ENCODE measurements at regions not wholly inside any gene's neighbourhood (a gene's known extent, or its start where the extent isn't known, plus 50 kb on each side); places are given as distances from the start of the nearest gene placed in this dataset.

DNA sequence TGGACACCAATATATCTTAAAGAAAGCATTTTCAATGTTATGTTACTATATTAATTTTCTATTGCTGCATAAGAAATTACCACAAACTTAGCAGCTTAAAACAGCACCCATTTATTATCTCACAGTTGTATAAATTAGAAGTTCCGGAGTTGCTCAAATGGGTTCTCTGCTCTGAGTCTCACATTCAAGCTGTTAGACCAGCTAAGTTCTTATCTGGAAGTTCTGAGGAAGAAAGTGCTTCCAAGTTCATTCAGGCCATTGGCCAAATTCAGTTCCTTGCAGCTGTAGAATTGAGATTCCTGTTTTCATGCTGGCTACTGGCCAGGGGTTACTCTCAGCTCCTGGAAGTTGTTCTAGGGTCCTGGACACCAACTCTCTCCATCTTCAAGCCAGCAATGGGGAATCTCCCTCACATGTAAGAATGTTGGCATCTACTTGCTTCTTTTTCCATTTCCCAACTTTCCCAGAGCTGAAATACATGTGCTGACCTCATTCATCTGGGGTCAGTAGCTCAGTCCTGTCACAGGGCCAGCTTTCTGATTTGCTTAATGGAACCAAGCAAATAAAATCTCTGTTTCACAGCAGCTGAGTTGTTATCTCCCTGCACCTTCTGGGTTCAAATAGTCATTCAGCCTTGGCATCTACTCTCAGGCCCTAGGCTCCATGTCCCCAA is 99.6 kb upstream of the INTU start:
- Histone ChIP-seq H3K4me1 (ENCODE audit: control insufficient read depth, extremely low read depth, insufficient read depth, low read length) (no peaks in the 10 kb centered on the region), H3K36me3 (ENCODE audit: control insufficient read depth, insufficient read depth, low read length) (no peaks in the 10 kb centered on the region), H2AFZ (ENCODE audit: low read length) (no peak overlapping the region), H3K4me3 (replicated peaks in 1 of 4; ENCODE audit: control extremely low read depth in 1 of 4, insufficient read depth in 1 of 4, low read depth in 3 of 4, low read length in 4 of 4) (no peak overlapping the region), H3K79me2 (ENCODE audit: control insufficient read depth, insufficient read depth, low read length) (no peaks in the 10 kb centered on the region), H3K4me2 (ENCODE audit: extremely low read depth, insufficient read depth, low read length) (no peak overlapping the region), H4K20me1 (ENCODE audit: control insufficient read depth, extremely low read depth, insufficient read depth, low read length) (no peaks in the 10 kb centered on the region), H3K27me3 (ENCODE audit: control insufficient read depth, insufficient read depth, low read length) (no peaks in the 10 kb centered on the region), H3K9me3 (ENCODE audit: control insufficient read depth, insufficient read depth, low read depth, low read length) (no peaks in the 10 kb centered on the region), H3K9ac (ENCODE audit: insufficient read depth, low read length) (no peak overlapping the region), H3K27ac (ENCODE audit: insufficient read depth, low read length) (no peak overlapping the region)
- TF ChIP-seq, protein P1, sequence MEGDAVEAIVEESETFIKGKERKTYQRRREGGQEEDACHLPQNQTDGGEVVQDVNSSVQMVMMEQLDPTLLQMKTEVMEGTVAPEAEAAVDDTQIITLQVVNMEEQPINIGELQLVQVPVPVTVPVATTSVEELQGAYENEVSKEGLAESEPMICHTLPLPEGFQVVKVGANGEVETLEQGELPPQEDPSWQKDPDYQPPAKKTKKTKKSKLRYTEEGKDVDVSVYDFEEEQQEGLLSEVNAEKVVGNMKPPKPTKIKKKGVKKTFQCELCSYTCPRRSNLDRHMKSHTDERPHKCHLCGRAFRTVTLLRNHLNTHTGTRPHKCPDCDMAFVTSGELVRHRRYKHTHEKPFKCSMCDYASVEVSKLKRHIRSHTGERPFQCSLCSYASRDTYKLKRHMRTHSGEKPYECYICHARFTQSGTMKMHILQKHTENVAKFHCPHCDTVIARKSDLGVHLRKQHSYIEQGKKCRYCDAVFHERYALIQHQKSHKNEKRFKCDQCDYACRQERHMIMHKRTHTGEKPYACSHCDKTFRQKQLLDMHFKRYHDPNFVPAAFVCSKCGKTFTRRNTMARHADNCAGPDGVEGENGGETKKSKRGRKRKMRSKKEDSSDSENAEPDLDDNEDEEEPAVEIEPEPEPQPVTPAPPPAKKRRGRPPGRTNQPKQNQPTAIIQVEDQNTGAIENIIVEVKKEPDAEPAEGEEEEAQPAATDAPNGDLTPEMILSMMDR (conservative IDR thresholded peaks at IDR 0.05 in 1 of 2, IDR thresholded peaks at IDR 0.05 in 1 of 2; ENCODE audit: low read depth in 1 of 2, low read length in 2 of 2) = no peak
- TF ChIP-seq EZH2 (IDR thresholded peaks at IDR 0.05; ENCODE audit: low read length, missing control alignments) = no peak
- DNase-seq (ENCODE audit: low read depth in 2 of 2) = peak; percentile 6 to 75

DNA sequence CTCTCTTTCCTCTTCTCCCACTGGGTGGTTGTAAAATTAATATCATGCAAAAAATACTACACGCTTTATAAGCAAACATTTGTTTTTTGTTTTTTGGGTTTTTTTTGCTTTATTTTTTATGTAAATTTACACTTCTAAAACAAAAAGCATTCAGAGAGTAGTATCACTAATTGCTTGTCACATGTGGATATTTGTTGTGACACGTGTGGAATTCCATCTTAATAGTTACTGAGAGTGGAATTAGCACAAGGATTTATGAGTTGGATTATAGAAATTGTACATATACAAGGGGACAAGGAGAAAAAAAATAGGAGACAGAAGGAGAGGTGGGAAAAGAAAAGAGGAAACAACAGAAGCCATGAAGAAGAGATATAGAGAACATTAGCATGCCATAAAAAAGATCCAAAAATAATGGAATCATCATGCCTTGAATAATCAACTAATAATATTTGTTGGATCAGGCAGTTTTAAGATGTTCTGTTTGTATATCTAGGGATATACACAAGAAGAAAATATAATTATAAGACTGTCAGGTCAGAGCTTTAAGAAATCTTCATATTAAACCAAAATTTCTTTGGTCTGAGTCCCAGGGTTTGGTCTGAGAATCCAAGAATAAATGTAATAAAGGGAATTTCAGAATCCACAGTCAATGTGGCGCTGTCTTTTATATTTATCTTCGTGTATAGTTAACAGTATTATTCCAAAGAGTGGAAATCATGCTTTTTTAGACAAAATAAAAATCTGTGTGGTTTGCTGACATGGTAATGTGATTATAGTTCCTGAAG is 98.5 kb upstream of the INTU start:
- Histone ChIP-seq H3K36me3 (ENCODE audit: control insufficient read depth, insufficient read depth, low read length) (no peaks in the 10 kb centered on the region), H3K9me3 (ENCODE audit: control insufficient read depth, insufficient read depth, low read depth, low read length) (no peaks in the 10 kb centered on the region), H3K79me2 (ENCODE audit: control insufficient read depth, insufficient read depth, low read length) (no peaks in the 10 kb centered on the region), H3K27ac (ENCODE audit: insufficient read depth, low read length) (no peak overlapping the region), H2AFZ (ENCODE audit: low read length) (no peak overlapping the region), H3K9ac (ENCODE audit: insufficient read depth, low read length) (no peak overlapping the region), H3K4me2 (ENCODE audit: extremely low read depth, insufficient read depth, low read length) (no peak overlapping the region), H3K27me3 (ENCODE audit: control insufficient read depth, insufficient read depth, low read length) (no peaks in the 10 kb centered on the region), H3K4me1 (ENCODE audit: control insufficient read depth, extremely low read depth, insufficient read depth, low read length) (no peaks in the 10 kb centered on the region), H3K4me3 (replicated peaks in 1 of 4; ENCODE audit: control extremely low read depth in 1 of 4, insufficient read depth in 1 of 4, low read depth in 3 of 4, low read length in 4 of 4) (no peak overlapping the region), H4K20me1 (ENCODE audit: control insufficient read depth, extremely low read depth, insufficient read depth, low read length) (no peaks in the 10 kb centered on the region)
- DNase-seq (ENCODE audit: low read depth in 2 of 2) = no peak
- TF ChIP-seq EZH2 (IDR thresholded peaks at IDR 0.05; ENCODE audit: low read length, missing control alignments) = no peak

- H3K27me3 ChIP-seq (ENCODE audit: control insufficient read depth, insufficient read depth, low read length) = no peaks in the 10 kb centered on the region
- TF ChIP-seq, protein P1 (conservative IDR thresholded peaks at IDR 0.05 in 1 of 2, IDR thresholded peaks at IDR 0.05 in 1 of 2; ENCODE audit: low read depth in 1 of 2, low read length in 2 of 2) = no peak
- no peak overlapping the region for H3K27ac ChIP-seq (ENCODE audit: insufficient read depth, low read length)
- no peak overlapping the region for H2AFZ ChIP-seq (ENCODE audit: low read length)
- H3K36me3 ChIP-seq (ENCODE audit: control insufficient read depth, insufficient read depth, low read length) = no peaks in the 10 kb centered on the region
- no peak for DNase-seq (ENCODE audit: low read depth in 2 of 2)
- H4K20me1 ChIP-seq (ENCODE audit: control insufficient read depth, extremely low read depth, insufficient read depth, low read length) = no peaks in the 10 kb centered on the region
- H3K9ac ChIP-seq (ENCODE audit: insufficient read depth, low read length) = no peak overlapping the region
- no peak overlapping the region for H3K4me3 ChIP-seq (replicated peaks in 1 of 4; ENCODE audit: control extremely low read depth in 1 of 4, insufficient read depth in 1 of 4, low read depth in 3 of 4, low read length in 4 of 4)
- no peak overlapping the region for H3K4me2 ChIP-seq (ENCODE audit: extremely low read depth, insufficient read depth, low read length)
- H3K79me2 ChIP-seq (ENCODE audit: control insufficient read depth, insufficient read depth, low read length) = no peaks in the 10 kb centered on the region
- H3K4me1 ChIP-seq (ENCODE audit: control insufficient read depth, extremely low read depth, insufficient read depth, low read length) = no peaks in the 10 kb centered on the region
- no peaks in the 10 kb centered on the region for H3K9me3 ChIP-seq (ENCODE audit: control insufficient read depth, insufficient read depth, low read depth, low read length)
Observed at GRCh38 chr4:127538016-127538415, 94.7 kb upstream of the INTU start.

All from fibroblast of lung (primary cell).